ENCODE measurements at regions not wholly inside any gene's neighbourhood (a gene's known extent, or its start where the extent isn't known, plus 50 kb on each side); places are given as distances from the start of the nearest gene placed in this dataset.

GRCh38 chr4:111602848-111603247 is 542.4 kb upstream of the FAM241A start:
- DNase-seq (ENCODE audit: low spot score), result no peak

- no peak for DNase-seq (ENCODE audit: low spot score)
Measured at GRCh38 chr4:111605111-111605510, 540.1 kb upstream of the FAM241A start.

- DNase-seq (ENCODE audit: low spot score), result no peak
Measured at GRCh38 chr4:111610681-111611080, 534.6 kb upstream of the FAM241A start.

- DNase-seq (ENCODE audit: low spot score), result no peak
Measured at GRCh38 chr4:111618908-111619307, 526.3 kb upstream of the FAM241A start.

GRCh38 chr4:111628437-111628836 is 516.8 kb upstream of the FAM241A start:
- no peak for DNase-seq (ENCODE audit: low spot score)

GRCh38 chr4:111630705-111631104 is 514.5 kb upstream of the FAM241A start:
- DNase-seq (ENCODE audit: low spot score), result no peak

- DNase-seq (ENCODE audit: low spot score), result no peak
Measured at GRCh38 chr4:111631215-111631999, 513.8 kb upstream of the FAM241A start.

- no peak for DNase-seq (ENCODE audit: low spot score)
Measured at GRCh38 chr4:111632641-111633151, 512.6 kb upstream of the FAM241A start.

- DNase-seq (ENCODE audit: low spot score), result no peak
Measured at GRCh38 chr4:111633663-111634266, 511.5 kb upstream of the FAM241A start.

GRCh38 chr4:111635646-111636045 is 509.6 kb upstream of the FAM241A start:
- DNase-seq (ENCODE audit: low spot score), result no peak

GRCh38 chr4:111636961-111637585 is 508.2 kb upstream of the FAM241A start:
- no peak for DNase-seq (ENCODE audit: low spot score)

- no peak for DNase-seq (ENCODE audit: low spot score)
Measured at GRCh38 chr4:111639120-111639690, 506.0 kb upstream of the FAM241A start.

GRCh38 chr4:111639876-111640275 is 505.4 kb upstream of the FAM241A start:
- DNase-seq (ENCODE audit: low spot score), result no peak

- no peak for DNase-seq (ENCODE audit: low spot score)
Measured at GRCh38 chr4:111641813-111642579, 503.3 kb upstream of the FAM241A start.

GRCh38 chr4:111648056-111648455 is 497.2 kb upstream of the FAM241A start:
- no peak for DNase-seq (ENCODE audit: low spot score)

GRCh38 chr4:111649308-111649707 is 495.9 kb upstream of the FAM241A start:
- DNase-seq (ENCODE audit: low spot score), result no peak

- DNase-seq (ENCODE audit: low spot score), result no peak
Measured at GRCh38 chr4:111650146-111650545, 495.1 kb upstream of the FAM241A start.

- DNase-seq (ENCODE audit: low spot score), result no peak
Measured at GRCh38 chr4:111650674-111651086, 494.6 kb upstream of the FAM241A start.

- no peak for DNase-seq (ENCODE audit: low spot score)
Measured at GRCh38 chr4:111652236-111652635, 493.0 kb upstream of the FAM241A start.

- no peak for DNase-seq (ENCODE audit: low spot score)
Measured at GRCh38 chr4:111652986-111653385, 492.3 kb upstream of the FAM241A start.

- DNase-seq (ENCODE audit: low spot score), result no peak
Measured at GRCh38 chr4:111662496-111662895, 482.8 kb upstream of the FAM241A start.
